ENCODE measurements at regions not wholly inside any gene's neighbourhood (a gene's known extent, or its start where the extent isn't known, plus 50 kb on each side); places are given as distances from the start of the nearest gene placed in this dataset.

DNA sequence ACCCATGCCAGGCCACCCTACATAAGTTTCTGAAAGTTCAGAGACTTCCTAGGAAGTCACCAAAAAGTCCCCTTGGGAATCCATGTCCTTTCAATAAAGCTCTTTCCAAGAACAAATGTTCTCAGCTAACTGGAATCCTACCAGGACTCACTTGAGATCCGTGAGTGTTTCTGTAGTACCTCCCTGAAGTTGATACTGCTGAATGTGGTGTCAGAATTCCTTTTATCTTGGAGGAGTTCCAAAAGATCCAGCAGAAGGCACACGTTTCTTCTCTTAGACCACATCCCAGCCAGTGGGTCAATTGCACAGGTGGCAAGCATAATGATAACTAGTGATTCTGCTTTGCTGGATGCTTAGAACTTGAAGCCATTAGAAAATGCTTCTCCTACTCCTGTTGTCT lies 689.7 kb upstream of the IGFBP3 start:
- TF ChIP-seq, protein P1, sequence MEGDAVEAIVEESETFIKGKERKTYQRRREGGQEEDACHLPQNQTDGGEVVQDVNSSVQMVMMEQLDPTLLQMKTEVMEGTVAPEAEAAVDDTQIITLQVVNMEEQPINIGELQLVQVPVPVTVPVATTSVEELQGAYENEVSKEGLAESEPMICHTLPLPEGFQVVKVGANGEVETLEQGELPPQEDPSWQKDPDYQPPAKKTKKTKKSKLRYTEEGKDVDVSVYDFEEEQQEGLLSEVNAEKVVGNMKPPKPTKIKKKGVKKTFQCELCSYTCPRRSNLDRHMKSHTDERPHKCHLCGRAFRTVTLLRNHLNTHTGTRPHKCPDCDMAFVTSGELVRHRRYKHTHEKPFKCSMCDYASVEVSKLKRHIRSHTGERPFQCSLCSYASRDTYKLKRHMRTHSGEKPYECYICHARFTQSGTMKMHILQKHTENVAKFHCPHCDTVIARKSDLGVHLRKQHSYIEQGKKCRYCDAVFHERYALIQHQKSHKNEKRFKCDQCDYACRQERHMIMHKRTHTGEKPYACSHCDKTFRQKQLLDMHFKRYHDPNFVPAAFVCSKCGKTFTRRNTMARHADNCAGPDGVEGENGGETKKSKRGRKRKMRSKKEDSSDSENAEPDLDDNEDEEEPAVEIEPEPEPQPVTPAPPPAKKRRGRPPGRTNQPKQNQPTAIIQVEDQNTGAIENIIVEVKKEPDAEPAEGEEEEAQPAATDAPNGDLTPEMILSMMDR (IDR thresholded peaks at IDR 0.05 in 2 of 3, conservative IDR thresholded peaks at IDR 0.05 in 1 of 3; ENCODE audit: borderline replicate concordance in 1 of 3, insufficient read depth in 1 of 3, low read depth in 2 of 3, low read length in 2 of 3), result no peak
- TF ChIP-seq, protein P2, sequence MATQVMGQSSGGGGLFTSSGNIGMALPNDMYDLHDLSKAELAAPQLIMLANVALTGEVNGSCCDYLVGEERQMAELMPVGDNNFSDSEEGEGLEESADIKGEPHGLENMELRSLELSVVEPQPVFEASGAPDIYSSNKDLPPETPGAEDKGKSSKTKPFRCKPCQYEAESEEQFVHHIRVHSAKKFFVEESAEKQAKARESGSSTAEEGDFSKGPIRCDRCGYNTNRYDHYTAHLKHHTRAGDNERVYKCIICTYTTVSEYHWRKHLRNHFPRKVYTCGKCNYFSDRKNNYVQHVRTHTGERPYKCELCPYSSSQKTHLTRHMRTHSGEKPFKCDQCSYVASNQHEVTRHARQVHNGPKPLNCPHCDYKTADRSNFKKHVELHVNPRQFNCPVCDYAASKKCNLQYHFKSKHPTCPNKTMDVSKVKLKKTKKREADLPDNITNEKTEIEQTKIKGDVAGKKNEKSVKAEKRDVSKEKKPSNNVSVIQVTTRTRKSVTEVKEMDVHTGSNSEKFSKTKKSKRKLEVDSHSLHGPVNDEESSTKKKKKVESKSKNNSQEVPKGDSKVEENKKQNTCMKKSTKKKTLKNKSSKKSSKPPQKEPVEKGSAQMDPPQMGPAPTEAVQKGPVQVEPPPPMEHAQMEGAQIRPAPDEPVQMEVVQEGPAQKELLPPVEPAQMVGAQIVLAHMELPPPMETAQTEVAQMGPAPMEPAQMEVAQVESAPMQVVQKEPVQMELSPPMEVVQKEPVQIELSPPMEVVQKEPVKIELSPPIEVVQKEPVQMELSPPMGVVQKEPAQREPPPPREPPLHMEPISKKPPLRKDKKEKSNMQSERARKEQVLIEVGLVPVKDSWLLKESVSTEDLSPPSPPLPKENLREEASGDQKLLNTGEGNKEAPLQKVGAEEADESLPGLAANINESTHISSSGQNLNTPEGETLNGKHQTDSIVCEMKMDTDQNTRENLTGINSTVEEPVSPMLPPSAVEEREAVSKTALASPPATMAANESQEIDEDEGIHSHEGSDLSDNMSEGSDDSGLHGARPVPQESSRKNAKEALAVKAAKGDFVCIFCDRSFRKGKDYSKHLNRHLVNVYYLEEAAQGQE (IDR thresholded peaks at IDR 0.05; ENCODE audit: low read depth), result no peak
- no peak for TF ChIP-seq POLR2AphosphoS5 (IDR thresholded peaks at IDR 0.05; ENCODE audit: low read depth, low read length)
- no peak for TF ChIP-seq POLR2A (IDR thresholded peaks at IDR 0.05; ENCODE audit: borderline replicate concordance, extremely low read depth, insufficient read depth, insufficient read length)
- TF ChIP-seq YY1 (IDR thresholded peaks at IDR 0.05; ENCODE audit: extremely low read depth, insufficient replicate concordance, low read depth, low read length), result no peak
- no peak for TF ChIP-seq SIN3A (IDR thresholded peaks at IDR 0.05; ENCODE audit: low read depth)
- TF ChIP-seq, protein P3, sequence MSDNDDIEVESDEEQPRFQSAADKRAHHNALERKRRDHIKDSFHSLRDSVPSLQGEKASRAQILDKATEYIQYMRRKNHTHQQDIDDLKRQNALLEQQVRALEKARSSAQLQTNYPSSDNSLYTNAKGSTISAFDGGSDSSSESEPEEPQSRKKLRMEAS (IDR thresholded peaks at IDR 0.05), result no peak
- no peak for TF ChIP-seq JUND (IDR thresholded peaks at IDR 0.05)
